ENCODE measurements at regions not wholly inside any gene's neighbourhood (a gene's known extent, or its start where the extent isn't known, plus 50 kb on each side); places are given as distances from the start of the nearest gene placed in this dataset.

- DNase-seq = peak; percentile 9
Observed at GRCh38 chr10:131844529-131845084, 56.2 kb upstream of the PPP2R2D start.

GRCh38 chr10:131845505-131846239 lies 55.1 kb upstream of the PPP2R2D start:
- no peak for DNase-seq

- DNase-seq = no peak
Observed at GRCh38 chr10:131846240-131847101, 54.3 kb upstream of the PPP2R2D start.

- DNase-seq = no peak
Observed at GRCh38 chr10:131847241-131847783, 53.5 kb upstream of the PPP2R2D start.

- DNase-seq = no peak
Observed at GRCh38 chr10:131848296-131848695, 52.5 kb upstream of the PPP2R2D start.

- no peak for DNase-seq
Observed at GRCh38 chr10:131848741-131849590, 51.8 kb upstream of the PPP2R2D start.

- no peak for DNase-seq
Observed at GRCh38 chr10:131849591-131850382, 51.0 kb upstream of the PPP2R2D start.

GRCh38 chr10:131850383-131850870 lies 50.4 kb upstream of the PPP2R2D start:
- DNase-seq = no peak

All from 8988T (cell line).